GM23338 (cell line): ENCODE measurements at regions not wholly inside any gene's neighbourhood (a gene's known extent, or its start where the extent isn't known, plus 50 kb on each side); places are given as distances from the start of the nearest gene placed in this dataset.

Experiments used
- ATAC-seq: fragments of 200-7000 bp; cut with Tn5 transposase; 3 replicates; pipeline ENCODE4 v1.9.1; 2020
- DNase-seq: peaks from one replicate; pipeline ENCODE4 v3.0.0-alpha.2; 2015; ENCODE audit warnings: low spot score
- H2AFZ ChIP-seq: fragments of 200-600 bp; sonication (generic); 2 replicates; pipeline ENCODE4 v1.8.0; 2016; ENCODE audit warnings: antibody characterized with exemption, mild to moderate bottlenecking, moderate library complexity
- H3F3A ChIP-seq: fragments of 200-600 bp; sonication (generic); replicated peaks from 2 replicates; pipeline ENCODE4 v1.8.0; 2017; ENCODE audit warnings: antibody characterized with exemption, mixed run types, low read depth
- H3K27ac ChIP-seq: fragments of 200-600 bp; sonication (generic); 2 replicates; pipeline ENCODE4 v1.6.1; 2016; ENCODE audit warnings: low read depth
- H3K27me3 ChIP-seq: fragments of 200-600 bp; sonication (generic); 2 replicates; pipeline ENCODE4 v1.8.0; 2016; ENCODE audit warnings: mild to moderate bottlenecking, mixed run types, moderate library complexity; ENCODE audit not compliant: insufficient read depth
- H3K36me3 ChIP-seq: fragments of 200-600 bp; sonication (generic); 2 replicates; pipeline ENCODE4 v1.8.0; 2016; ENCODE audit warnings: mild to moderate bottlenecking; ENCODE audit not compliant: insufficient read depth
- H3K4me1 ChIP-seq: fragments of 200-600 bp; sonication (generic); 2 replicates; pipeline ENCODE4 v1.8.0; 2016; ENCODE audit warnings: mild to moderate bottlenecking, moderate library complexity; ENCODE audit not compliant: insufficient read depth
- H3K4me2 ChIP-seq: fragments of 200-600 bp; sonication (generic); 2 replicates; pipeline ENCODE4 v1.7.1; 2017; ENCODE audit warnings: mixed run types
- H3K4me3 ChIP-seq: fragments of 200-600 bp; sonication (generic); 2 replicates; pipeline ENCODE4 v1.6.1; 2016; ENCODE audit warnings: mixed run types
- H3K79me2 ChIP-seq: fragments of 200-600 bp; sonication (generic); replicated peaks from 2 replicates; pipeline ENCODE4 v1.8.0; 2017; ENCODE audit warnings: mild to moderate bottlenecking; ENCODE audit not compliant: insufficient read depth
- H3K9me2 ChIP-seq: fragments of 200-600 bp; sonication (generic); 2 replicates; pipeline ENCODE4 v1.8.0; 2017; ENCODE audit not compliant: insufficient read depth
- H4K20me1 ChIP-seq: fragments of 200-600 bp; sonication (generic); replicated peaks from 2 replicates; pipeline ENCODE4 v1.8.0; 2017; ENCODE audit warnings: mild to moderate bottlenecking; ENCODE audit not compliant: insufficient read depth
- H3K27ac Mint-ChIP-seq: 2 replicates; pipeline ENCODE4 v1.8.0; 2020; ENCODE audit warnings: inconsistent platforms, mild to moderate bottlenecking, moderate library complexity, mixed read lengths
- H3K27me3 Mint-ChIP-seq: 3 replicates; pipeline ENCODE4 v1.8.0; 2022; ENCODE audit warnings: low read depth, mild to moderate bottlenecking, moderate library complexity, mixed read lengths, inconsistent platforms; ENCODE audit not compliant: insufficient read depth, poor library complexity
- H3K36me3 Mint-ChIP-seq: 3 replicates; pipeline ENCODE4 v1.8.0; 2021; ENCODE audit warnings: low read depth, mild to moderate bottlenecking, inconsistent platforms, moderate library complexity, mixed read lengths
- H3K4me1 Mint-ChIP-seq: 3 replicates; pipeline ENCODE4 v1.8.0; 2020; ENCODE audit warnings: mild to moderate bottlenecking, inconsistent platforms, mixed read lengths
- H3K4me3 Mint-ChIP-seq: 3 replicates; pipeline ENCODE4 v1.8.0; 2021; ENCODE audit warnings: moderate library complexity, mild to moderate bottlenecking, inconsistent platforms, mixed read lengths
- H3K9me3 Mint-ChIP-seq: 3 replicates; pipeline ENCODE4 v1.8.0; 2020; ENCODE audit warnings: moderate library complexity, mild to moderate bottlenecking, inconsistent platforms, mixed read lengths
- CREB1 ChIP-seq: fragments of 250-450 bp; sonication (Bioruptor Pico); IDR thresholded peaks from 2 replicates; pipeline ENCODE4 v1.5.0; 2020; ENCODE audit warnings: low read depth, mild to moderate bottlenecking, moderate library complexity
- EZH2 ChIP-seq: fragments of 200-600 bp; sonication (generic); IDR thresholded peaks from one replicate; pipeline ENCODE4 v1.8.0; 2017; ENCODE audit warnings: antibody characterized with exemption, mild to moderate bottlenecking, low read depth; ENCODE audit not compliant: unreplicated experiment
- EZH2phosphoT487 ChIP-seq: fragments of 200-600 bp; sonication (generic); IDR thresholded peaks from one replicate; pipeline ENCODE4 v1.8.1; 2018; ENCODE audit warnings: antibody characterized with exemption; ENCODE audit not compliant: unreplicated experiment
- JUNB ChIP-seq: IDR thresholded peaks from one replicate; pipeline ENCODE4 v1.6.1; 2016; ENCODE audit warnings: antibody characterized with exemption; ENCODE audit not compliant: unreplicated experiment
- NANOG ChIP-seq: IDR thresholded peaks from 2 replicates; pipeline ENCODE4 v1.6.1; 2016; ENCODE audit warnings: antibody characterized with exemption, borderline replicate concordance
- POLR2AphosphoS5 ChIP-seq: IDR thresholded peaks from 2 replicates; pipeline ENCODE4 v1.6.1; 2016; ENCODE audit warnings: antibody characterized with exemption, low read depth
- STAT1 ChIP-seq: IDR thresholded peaks from one replicate; pipeline ENCODE4 v1.6.1; 2016; ENCODE audit warnings: antibody characterized with exemption; ENCODE audit not compliant: unreplicated experiment
- ZNF114 ChIP-seq: fragments of 250-450 bp; sonication (Bioruptor Pico); IDR thresholded peaks from 2 replicates; pipeline ENCODE4 v1.5.0; 2020; ENCODE audit warnings: mild to moderate bottlenecking, moderate library complexity
- ZNF331 ChIP-seq: fragments of 250-450 bp; sonication (Bioruptor Pico); IDR thresholded peaks from 2 replicates; pipeline ENCODE4 v1.5.0; 2020; ENCODE audit warnings: low read depth, mild to moderate bottlenecking, moderate library complexity
- TF ChIP-seq, protein P1 (sequence below): IDR thresholded peaks from one replicate; pipeline ENCODE4 v1.6.1; 2018; ENCODE audit warnings: antibody characterized with exemption; ENCODE audit not compliant: unreplicated experiment
- TF ChIP-seq, protein P2 (sequence below): IDR thresholded peaks from 2 replicates; pipeline ENCODE4 v1.6.1; 2016; ENCODE audit warnings: antibody characterized with exemption
- TF ChIP-seq, protein P3 (sequence below): fragments of 250-450 bp; sonication (Bioruptor Pico); IDR thresholded peaks from 2 replicates; pipeline ENCODE4 v1.5.0; 2020; ENCODE audit warnings: mild to moderate bottlenecking, moderate library complexity
- TF ChIP-seq, protein P4 (sequence below), 2 experiments: fragments of 200-600 bp in 1 of 2; sonication (generic) in 1 of 2; conservative IDR thresholded peaks; 2 replicates each; pipeline versions ENCODE4 v1.5.1 to v1.6.1; 2016 to 2017; ENCODE audit warnings: antibody characterized with exemption in 2 of 2, low read depth in 2 of 2, mild to moderate bottlenecking in 2 of 2, moderate library complexity in 1 of 2

DNA sequence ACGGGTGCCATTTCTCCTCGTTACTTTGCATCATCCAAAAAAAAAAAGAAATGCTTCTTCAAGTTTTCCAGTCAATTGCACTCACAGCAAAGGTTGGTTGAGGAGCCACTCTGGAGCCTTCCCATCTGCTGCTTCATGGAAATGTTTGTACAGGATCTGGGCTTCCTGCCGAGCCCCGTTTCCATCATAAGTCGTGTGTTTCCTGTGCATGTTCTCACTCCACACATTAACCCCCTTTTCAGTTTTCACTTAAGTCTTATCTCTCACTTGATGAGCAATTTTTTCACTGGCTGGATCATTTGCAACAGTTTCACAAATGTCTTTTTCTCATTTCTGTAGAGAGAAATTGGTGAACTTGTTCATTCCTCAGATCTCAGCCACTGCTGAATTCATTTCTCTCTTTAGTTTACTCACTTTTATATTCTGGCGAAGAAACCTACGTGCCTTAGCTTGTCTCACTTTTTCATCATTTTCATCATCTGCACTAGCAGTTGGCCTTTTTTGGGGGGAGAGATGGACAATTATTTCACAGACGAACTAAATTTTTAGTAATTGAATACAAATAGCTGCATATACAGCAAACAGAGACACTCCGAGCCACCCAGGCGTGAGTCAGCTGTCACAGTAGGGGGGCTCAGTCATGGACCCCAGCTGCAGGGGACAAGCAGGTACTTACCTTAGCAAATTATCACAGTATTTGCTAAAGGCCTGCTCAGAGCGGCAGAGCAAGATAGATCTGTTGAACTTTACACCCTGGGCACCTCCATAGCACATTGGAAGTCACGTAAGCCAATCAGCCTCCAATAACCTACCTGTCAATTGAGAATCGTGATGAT is 750.8 kb upstream of the ID2 start:
- Histone ChIP-seq H3K27me3 (no peaks in the 10 kb centered on the region), H3F3A (no peaks in the 10 kb centered on the region), H2AFZ (no peak overlapping the region), H4K20me1 (no peaks in the 10 kb centered on the region), H3K36me3 (no peaks in the 10 kb centered on the region), H3K27ac (no peak overlapping the region), H3K9me2 (peaks cover 24% of the 10 kb centered on the region), H3K4me2 (no peak overlapping the region), H3K4me3 (no peak overlapping the region), H3K4me1 (no peaks in the 10 kb centered on the region), H3K79me2 (no peaks in the 10 kb centered on the region)
- Mint-ChIP-seq H3K27ac (no peak overlapping the region), H3K4me1 (no peaks in the 10 kb centered on the region), H3K36me3 (no peaks in the 10 kb centered on the region), H3K9me3 (no peaks in the 10 kb centered on the region; the same call in 2 of the 3 replicates), H3K4me3 (no peak overlapping the region), H3K27me3 (peaks cover 4% of the 10 kb centered on the region)
- no peak for TF ChIP-seq ZNF331 (CRISPR knock-in tag)
- no peak for TF ChIP-seq CREB1 (CRISPR knock-in tag)
- TF ChIP-seq, protein P1, sequence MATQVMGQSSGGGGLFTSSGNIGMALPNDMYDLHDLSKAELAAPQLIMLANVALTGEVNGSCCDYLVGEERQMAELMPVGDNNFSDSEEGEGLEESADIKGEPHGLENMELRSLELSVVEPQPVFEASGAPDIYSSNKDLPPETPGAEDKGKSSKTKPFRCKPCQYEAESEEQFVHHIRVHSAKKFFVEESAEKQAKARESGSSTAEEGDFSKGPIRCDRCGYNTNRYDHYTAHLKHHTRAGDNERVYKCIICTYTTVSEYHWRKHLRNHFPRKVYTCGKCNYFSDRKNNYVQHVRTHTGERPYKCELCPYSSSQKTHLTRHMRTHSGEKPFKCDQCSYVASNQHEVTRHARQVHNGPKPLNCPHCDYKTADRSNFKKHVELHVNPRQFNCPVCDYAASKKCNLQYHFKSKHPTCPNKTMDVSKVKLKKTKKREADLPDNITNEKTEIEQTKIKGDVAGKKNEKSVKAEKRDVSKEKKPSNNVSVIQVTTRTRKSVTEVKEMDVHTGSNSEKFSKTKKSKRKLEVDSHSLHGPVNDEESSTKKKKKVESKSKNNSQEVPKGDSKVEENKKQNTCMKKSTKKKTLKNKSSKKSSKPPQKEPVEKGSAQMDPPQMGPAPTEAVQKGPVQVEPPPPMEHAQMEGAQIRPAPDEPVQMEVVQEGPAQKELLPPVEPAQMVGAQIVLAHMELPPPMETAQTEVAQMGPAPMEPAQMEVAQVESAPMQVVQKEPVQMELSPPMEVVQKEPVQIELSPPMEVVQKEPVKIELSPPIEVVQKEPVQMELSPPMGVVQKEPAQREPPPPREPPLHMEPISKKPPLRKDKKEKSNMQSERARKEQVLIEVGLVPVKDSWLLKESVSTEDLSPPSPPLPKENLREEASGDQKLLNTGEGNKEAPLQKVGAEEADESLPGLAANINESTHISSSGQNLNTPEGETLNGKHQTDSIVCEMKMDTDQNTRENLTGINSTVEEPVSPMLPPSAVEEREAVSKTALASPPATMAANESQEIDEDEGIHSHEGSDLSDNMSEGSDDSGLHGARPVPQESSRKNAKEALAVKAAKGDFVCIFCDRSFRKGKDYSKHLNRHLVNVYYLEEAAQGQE = no peak
- TF ChIP-seq EZH2 = no peak
- TF ChIP-seq, protein P2, sequence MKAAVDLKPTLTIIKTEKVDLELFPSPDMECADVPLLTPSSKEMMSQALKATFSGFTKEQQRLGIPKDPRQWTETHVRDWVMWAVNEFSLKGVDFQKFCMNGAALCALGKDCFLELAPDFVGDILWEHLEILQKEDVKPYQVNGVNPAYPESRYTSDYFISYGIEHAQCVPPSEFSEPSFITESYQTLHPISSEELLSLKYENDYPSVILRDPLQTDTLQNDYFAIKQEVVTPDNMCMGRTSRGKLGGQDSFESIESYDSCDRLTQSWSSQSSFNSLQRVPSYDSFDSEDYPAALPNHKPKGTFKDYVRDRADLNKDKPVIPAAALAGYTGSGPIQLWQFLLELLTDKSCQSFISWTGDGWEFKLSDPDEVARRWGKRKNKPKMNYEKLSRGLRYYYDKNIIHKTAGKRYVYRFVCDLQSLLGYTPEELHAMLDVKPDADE = no peak
- TF ChIP-seq, protein P3, sequence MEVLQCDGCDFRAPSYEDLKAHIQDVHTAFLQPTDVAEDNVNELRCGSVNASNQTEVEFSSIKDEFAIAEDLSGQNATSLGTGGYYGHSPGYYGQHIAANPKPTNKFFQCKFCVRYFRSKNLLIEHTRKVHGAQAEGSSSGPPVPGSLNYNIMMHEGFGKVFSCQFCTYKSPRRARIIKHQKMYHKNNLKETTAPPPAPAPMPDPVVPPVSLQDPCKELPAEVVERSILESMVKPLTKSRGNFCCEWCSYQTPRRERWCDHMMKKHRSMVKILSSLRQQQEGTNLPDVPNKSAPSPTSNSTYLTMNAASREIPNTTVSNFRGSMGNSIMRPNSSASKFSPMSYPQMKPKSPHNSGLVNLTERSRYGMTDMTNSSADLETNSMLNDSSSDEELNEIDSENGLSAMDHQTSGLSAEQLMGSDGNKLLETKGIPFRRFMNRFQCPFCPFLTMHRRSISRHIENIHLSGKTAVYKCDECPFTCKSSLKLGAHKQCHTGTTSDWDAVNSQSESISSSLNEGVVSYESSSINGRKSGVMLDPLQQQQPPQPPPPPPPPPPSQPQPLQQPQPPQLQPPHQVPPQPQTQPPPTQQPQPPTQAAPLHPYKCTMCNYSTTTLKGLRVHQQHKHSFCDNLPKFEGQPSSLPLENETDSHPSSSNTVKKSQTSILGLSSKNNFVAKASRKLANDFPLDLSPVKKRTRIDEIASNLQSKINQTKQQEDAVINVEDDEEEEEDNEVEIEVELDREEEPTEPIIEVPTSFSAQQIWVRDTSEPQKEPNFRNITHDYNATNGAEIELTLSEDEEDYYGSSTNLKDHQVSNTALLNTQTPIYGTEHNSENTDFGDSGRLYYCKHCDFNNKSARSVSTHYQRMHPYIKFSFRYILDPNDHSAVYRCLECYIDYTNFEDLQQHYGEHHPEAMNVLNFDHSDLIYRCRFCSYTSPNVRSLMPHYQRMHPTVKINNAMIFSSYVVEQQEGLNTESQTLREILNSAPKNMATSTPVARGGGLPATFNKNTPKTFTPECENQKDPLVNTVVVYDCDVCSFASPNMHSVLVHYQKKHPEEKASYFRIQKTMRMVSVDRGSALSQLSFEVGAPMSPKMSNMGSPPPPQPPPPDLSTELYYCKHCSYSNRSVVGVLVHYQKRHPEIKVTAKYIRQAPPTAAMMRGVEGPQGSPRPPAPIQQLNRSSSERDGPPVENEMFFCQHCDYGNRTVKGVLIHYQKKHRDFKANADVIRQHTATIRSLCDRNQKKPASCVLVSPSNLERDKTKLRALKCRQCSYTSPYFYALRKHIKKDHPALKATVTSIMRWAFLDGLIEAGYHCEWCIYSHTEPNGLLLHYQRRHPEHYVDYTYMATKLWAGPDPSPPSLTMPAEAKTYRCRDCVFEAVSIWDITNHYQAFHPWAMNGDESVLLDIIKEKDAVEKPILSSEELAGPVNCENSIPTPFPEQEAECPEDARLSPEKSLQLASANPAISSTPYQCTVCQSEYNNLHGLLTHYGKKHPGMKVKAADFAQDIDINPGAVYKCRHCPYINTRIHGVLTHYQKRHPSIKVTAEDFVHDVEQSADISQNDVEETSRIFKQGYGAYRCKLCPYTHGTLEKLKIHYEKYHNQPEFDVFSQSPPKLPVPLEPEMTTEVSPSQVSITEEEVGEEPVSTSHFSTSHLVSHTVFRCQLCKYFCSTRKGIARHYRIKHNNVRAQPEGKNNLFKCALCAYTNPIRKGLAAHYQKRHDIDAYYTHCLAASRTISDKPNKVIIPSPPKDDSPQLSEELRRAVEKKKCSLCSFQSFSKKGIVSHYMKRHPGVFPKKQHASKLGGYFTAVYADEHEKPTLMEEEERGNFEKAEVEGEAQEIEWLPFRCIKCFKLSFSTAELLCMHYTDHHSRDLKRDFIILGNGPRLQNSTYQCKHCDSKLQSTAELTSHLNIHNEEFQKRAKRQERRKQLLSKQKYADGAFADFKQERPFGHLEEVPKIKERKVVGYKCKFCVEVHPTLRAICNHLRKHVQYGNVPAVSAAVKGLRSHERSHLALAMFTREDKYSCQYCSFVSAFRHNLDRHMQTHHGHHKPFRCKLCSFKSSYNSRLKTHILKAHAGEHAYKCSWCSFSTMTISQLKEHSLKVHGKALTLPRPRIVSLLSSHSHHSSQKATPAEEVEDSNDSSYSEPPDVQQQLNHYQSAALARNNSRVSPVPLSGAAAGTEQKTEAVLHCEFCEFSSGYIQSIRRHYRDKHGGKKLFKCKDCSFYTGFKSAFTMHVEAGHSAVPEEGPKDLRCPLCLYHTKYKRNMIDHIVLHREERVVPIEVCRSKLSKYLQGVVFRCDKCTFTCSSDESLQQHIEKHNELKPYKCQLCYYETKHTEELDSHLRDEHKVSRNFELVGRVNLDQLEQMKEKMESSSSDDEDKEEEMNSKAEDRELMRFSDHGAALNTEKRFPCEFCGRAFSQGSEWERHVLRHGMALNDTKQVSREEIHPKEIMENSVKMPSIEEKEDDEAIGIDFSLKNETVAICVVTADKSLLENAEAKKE (CRISPR knock-in tag) = no peak
- TF ChIP-seq JUNB = no peak
- TF ChIP-seq NANOG = no peak
- TF ChIP-seq STAT1 = no peak
- TF ChIP-seq, protein P4, sequence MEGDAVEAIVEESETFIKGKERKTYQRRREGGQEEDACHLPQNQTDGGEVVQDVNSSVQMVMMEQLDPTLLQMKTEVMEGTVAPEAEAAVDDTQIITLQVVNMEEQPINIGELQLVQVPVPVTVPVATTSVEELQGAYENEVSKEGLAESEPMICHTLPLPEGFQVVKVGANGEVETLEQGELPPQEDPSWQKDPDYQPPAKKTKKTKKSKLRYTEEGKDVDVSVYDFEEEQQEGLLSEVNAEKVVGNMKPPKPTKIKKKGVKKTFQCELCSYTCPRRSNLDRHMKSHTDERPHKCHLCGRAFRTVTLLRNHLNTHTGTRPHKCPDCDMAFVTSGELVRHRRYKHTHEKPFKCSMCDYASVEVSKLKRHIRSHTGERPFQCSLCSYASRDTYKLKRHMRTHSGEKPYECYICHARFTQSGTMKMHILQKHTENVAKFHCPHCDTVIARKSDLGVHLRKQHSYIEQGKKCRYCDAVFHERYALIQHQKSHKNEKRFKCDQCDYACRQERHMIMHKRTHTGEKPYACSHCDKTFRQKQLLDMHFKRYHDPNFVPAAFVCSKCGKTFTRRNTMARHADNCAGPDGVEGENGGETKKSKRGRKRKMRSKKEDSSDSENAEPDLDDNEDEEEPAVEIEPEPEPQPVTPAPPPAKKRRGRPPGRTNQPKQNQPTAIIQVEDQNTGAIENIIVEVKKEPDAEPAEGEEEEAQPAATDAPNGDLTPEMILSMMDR (conservative IDR thresholded peaks at IDR 0.05; ENCODE audit: low read depth in 2 of 2) = no peak
- TF ChIP-seq POLR2AphosphoS5 = no peak
- TF ChIP-seq ZNF114 (CRISPR knock-in tag) = no peak
- TF ChIP-seq EZH2phosphoT487 = no peak
- DNase-seq (no peak), ATAC-seq (no peak)
